ENCODE measurements at regions not wholly inside any gene's neighbourhood (a gene's known extent, or its start where the extent isn't known, plus 50 kb on each side); places are given as distances from the start of the nearest gene placed in this dataset.

GRCh38 chr9:108336575-108336974 lies 519.2 kb downstream of the ACTL7B start:
- Histone ChIP-seq H3K4me3 (replicated peaks in 1 of 3; ENCODE audit: insufficient read depth in 1 of 3, low read depth in 1 of 3, low read length in 3 of 3) (no peak overlapping the region), H3K4me2 (ENCODE audit: insufficient read depth, low read length) (no peak overlapping the region), H3K27ac (ENCODE audit: insufficient read depth, low read depth, low read length) (no peak overlapping the region), H3K27me3 (ENCODE audit: control insufficient read depth in 2 of 2, insufficient read depth in 2 of 2, low read length in 2 of 2) (no peaks in the 10 kb centered on the region), H3K36me3 (ENCODE audit: control insufficient read depth in 2 of 2, extremely low read depth in 1 of 2, insufficient read depth in 2 of 2, low read length in 2 of 2) (no peaks in the 10 kb centered on the region), H2AFZ (ENCODE audit: low read depth, low read length) (no peak overlapping the region), H3K79me2 (ENCODE audit: control insufficient read depth, insufficient read depth, low read length) (no peaks in the 10 kb centered on the region), H3K9me1 (replicated peaks; ENCODE audit: control insufficient read depth, extremely low read depth, insufficient read depth, low read length) (no peaks in the 10 kb centered on the region), H3K9ac (replicated peaks; ENCODE audit: extremely low read depth, insufficient read depth, low read length) (no peak overlapping the region), H3K4me1 (ENCODE audit: control insufficient read depth, extremely low read depth, insufficient read depth, low read length) (no peaks in the 10 kb centered on the region), H4K20me1 (replicated peaks; ENCODE audit: control insufficient read depth, extremely low read depth, insufficient read depth, low read length) (no peaks in the 10 kb centered on the region), H3K9me3 (replicated peaks; ENCODE audit: control insufficient read depth, insufficient read depth, low read length) (no peaks in the 10 kb centered on the region)
- FAIRE-seq (no peak), DNase-seq (ENCODE audit: low read depth, low spot score) (no peak)
- intact Hi-C loops (cut with micrococcal nuclease) = no loop called here
- dilution Hi-C loops (cut with MboI; ENCODE audit: extremely low pct_ligation_motif_present, low sequenced_read_pairs) = no loop called here
- BruUV-seq (replicated peaks) = no TSS peak
- TF ChIP-seq FOS (IDR thresholded peaks at IDR 0.05; ENCODE audit: borderline replicate concordance, insufficient read depth, low read length) = no peak
- no peak for TF ChIP-seq EZH2 (IDR thresholded peaks at IDR 0.05; ENCODE audit: borderline replicate concordance, low read depth, low read length, severe bottlenecking)
- no peak for TF ChIP-seq GATA2 (IDR thresholded peaks at IDR 0.05; ENCODE audit: insufficient read depth, insufficient read length, low read depth, low read length)
- TF ChIP-seq POLR2A (IDR thresholded peaks at IDR 0.05; ENCODE audit: low read depth, low read length) = no peak
- no peak for TF ChIP-seq MAX (IDR thresholded peaks at IDR 0.05; ENCODE audit: insufficient read depth, insufficient read length)
- no peak for TF ChIP-seq CTCF (IDR thresholded peaks at IDR 0.05; ENCODE audit: extremely low read depth in 1 of 2, insufficient read depth in 1 of 2, low read depth in 1 of 2, low read length in 2 of 2)
- TF ChIP-seq POLR2AphosphoS5 (IDR thresholded peaks at IDR 0.05; ENCODE audit: insufficient read depth, low read depth, low read length) = no peak
- TF ChIP-seq JUN (IDR thresholded peaks at IDR 0.05; ENCODE audit: borderline replicate concordance, insufficient read depth, insufficient read length, low read depth) = no peak
- POLR2A ChIA-PET = no interaction called here
- CTCF ChIA-PET = no interaction called here

Measured in endothelial cell of umbilical vein (primary cell).